Thymus (tissue), 11 donors: ENCODE measurements at regions not wholly inside any gene's neighbourhood (a gene's known extent, or its start where the extent isn't known, plus 50 kb on each side); places are given as distances from the start of the nearest gene placed in this dataset.

Experiments
- DNase-seq, 9 donors: peaks; one replicate each; pipeline ENCODE4 v3.0.0-alpha.2; 2013; ENCODE audit warnings: low spot score in 9 of 9, low read depth in 6 of 9, missing footprints in 1 of 9
- H3K27ac ChIP-seq, 2 donors: one replicate each; pipeline ENCODE4 v1.5.1; 2013; ENCODE audit warnings: control low read depth in 1 of 2, low read depth in 1 of 2, low read length in 1 of 2, mild to moderate bottlenecking in 1 of 2, moderate library complexity in 1 of 2
- H3K27me3 ChIP-seq, 2 donors: one replicate each; pipeline ENCODE4 v1.5.1; 2013; ENCODE audit warnings: low read length in 1 of 2; ENCODE audit not compliant: control insufficient read depth in 2 of 2, insufficient read depth in 1 of 2
- H3K36me3 ChIP-seq, 2 donors: one replicate each; pipeline ENCODE4 v1.5.1; 2013; ENCODE audit warnings: low read length in 1 of 2, mild to moderate bottlenecking in 1 of 2, moderate library complexity in 1 of 2; ENCODE audit not compliant: control insufficient read depth in 2 of 2, insufficient read depth in 2 of 2
- H3K4me1 ChIP-seq, 2 donors: one replicate each; pipeline ENCODE4 v1.5.1; 2013; ENCODE audit warnings: low read length in 2 of 2; ENCODE audit not compliant: control insufficient read depth in 2 of 2, insufficient read depth in 2 of 2
- H3K4me3 ChIP-seq, 2 donors: one replicate each; pipeline ENCODE4 v1.5.1; 2013; ENCODE audit warnings: low read length in 2 of 2, control low read depth in 1 of 2, mild to moderate bottlenecking in 1 of 2
- H3K9me3 ChIP-seq, 2 donors: one replicate each; pipeline ENCODE4 v1.5.1; 2013; ENCODE audit warnings: low read length in 1 of 2, mild to moderate bottlenecking in 1 of 2; ENCODE audit not compliant: control insufficient read depth in 2 of 2, insufficient read depth in 1 of 2
- WGBS: extraction: QIAGEN DNeasy Blood & Tissue Kit; methylation state at CpG from one replicate; pipeline ENCODE4 v1.1.7; 2013; 5-methylcytosine and 5-hydroxymethylcytosine counted together
- donor health status: healthy.

- H3K36me3 ChIP-seq: no peaks in the 10 kb centered on the region
- no peak for DNase-seq
- H3K9me3 ChIP-seq: no peaks in the 10 kb centered on the region
- H3K27ac ChIP-seq: no peak overlapping the region
- H3K4me1 ChIP-seq: peaks cover 0 to 9% of the 10 kb centered on the region in 2 donors
- 92% methylated on average over 10 of the region's 10 CpGs for WGBS
- H3K4me3 ChIP-seq: no peak overlapping the region
- no peaks in the 10 kb centered on the region for H3K27me3 ChIP-seq
These were observed 63.6 kb downstream of the NUDT12 start for GRCh38 chr5:103498800-103499551.

- Histone ChIP-seq H3K27ac (no peak overlapping the region), H3K36me3 (no peaks in the 10 kb centered on the region), H3K27me3 (no peaks in the 10 kb centered on the region), H3K4me3 (no peak overlapping the region), H3K4me1 (peaks cover 0 to 9% of the 10 kb centered on the region in 2 donors), H3K9me3 (no peaks in the 10 kb centered on the region)
- 58% methylated on average over 1 of the region's 1 CpG for WGBS
- no peak for DNase-seq
These were observed 64.4 kb downstream of the NUDT12 start for GRCh38 chr5:103498211-103498610.

DNA sequence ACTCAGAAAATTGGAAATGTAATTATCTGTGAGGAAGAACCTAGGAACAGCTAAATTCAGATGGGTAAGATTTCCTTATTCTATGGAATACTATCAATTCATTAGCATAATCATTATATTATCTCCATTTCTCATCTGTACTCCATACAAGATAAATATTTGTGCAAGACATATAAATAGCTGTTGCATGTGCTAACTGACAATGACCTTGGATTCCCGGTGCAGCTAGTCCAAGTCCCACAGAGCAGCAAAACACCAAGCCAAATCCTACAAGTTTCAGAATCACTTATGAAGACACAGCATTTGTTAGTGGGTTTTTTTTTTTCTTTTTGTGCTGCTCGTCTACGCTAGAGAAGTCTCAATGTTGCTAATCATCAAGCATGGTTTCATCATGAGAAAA lies 64.8 kb downstream of the NUDT12 start:
- Histone ChIP-seq H3K27me3 (no peaks in the 10 kb centered on the region), H3K4me1 (peaks cover 0 to 9% of the 10 kb centered on the region in 2 donors), H3K4me3 (no peak overlapping the region), H3K9me3 (no peaks in the 10 kb centered on the region), H3K36me3 (no peaks in the 10 kb centered on the region), H3K27ac (no peak overlapping the region)
- WGBS: 91% methylated on average over 3 of the region's 3 CpGs
- DNase-seq: no peak

DNA sequence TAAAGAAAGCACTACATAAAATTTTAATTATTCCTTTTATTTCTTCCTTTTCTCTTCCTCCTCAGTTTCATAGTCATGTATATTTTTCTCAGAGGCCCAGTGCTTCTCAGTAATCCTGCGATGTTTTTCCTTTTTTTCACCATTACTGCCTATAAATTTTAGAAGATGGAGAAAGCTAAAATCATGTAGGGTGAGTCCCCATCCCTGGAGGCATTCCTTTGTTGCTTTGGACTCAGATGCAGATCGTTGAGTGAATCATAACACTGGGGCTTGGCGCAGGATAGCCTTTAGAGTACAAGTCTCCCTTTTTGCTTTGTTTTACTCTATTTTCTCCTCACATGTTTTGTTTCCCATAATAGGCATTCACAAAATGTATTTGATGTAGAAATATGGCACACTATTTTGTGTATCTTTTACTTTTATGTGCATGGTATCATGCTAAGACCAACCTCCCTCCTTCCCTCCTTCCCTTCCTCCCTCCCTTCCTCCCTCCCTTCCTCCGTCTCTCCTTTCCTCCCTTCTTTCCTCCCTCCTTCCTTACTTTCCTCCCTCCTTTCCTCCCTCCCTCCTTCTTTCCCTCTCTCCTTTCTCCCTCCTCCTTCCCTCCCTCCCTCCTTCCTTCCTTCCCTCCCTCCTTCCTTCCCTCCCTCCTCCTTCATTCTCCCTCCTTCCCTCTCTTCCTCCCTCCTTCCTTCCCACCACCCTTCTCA lies 72.4 kb downstream of the NUDT12 start:
- 94% methylated on average over 4 of the region's 4 CpGs for WGBS
- no peak overlapping the region for H3K4me3 ChIP-seq
- no peaks in the 10 kb centered on the region for H3K4me1 ChIP-seq
- no peaks in the 10 kb centered on the region for H3K9me3 ChIP-seq
- no peaks in the 10 kb centered on the region for H3K27me3 ChIP-seq
- no peak for DNase-seq
- no peaks in the 10 kb centered on the region for H3K36me3 ChIP-seq
- no peak overlapping the region for H3K27ac ChIP-seq

DNA sequence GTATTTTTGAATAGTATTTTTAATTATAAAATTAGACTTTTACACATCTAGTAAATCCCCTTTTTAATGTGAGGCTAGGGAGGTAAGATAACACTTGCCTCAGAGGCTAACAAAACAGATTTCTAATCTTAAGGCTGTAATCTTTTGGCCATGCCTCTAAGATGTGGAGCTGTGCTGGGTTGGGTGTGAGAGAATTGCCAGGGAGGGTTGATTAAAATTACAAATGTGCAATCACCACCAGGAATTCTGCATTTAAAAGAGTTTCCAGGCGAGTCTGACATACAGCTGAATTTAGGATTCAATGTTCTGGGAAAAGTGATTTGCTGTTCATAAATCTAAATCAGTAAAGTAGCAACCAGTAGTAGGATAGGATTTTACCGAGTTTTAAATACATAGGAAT lies 73.3 kb downstream of the NUDT12 start:
- no peak for DNase-seq
- H3K4me3 ChIP-seq: no peak overlapping the region
- no peaks in the 10 kb centered on the region for H3K36me3 ChIP-seq
- 95% methylated on average over 2 of the region's 2 CpGs for WGBS
- no peaks in the 10 kb centered on the region for H3K9me3 ChIP-seq
- no peaks in the 10 kb centered on the region for H3K27me3 ChIP-seq
- no peak overlapping the region for H3K27ac ChIP-seq
- no peaks in the 10 kb centered on the region for H3K4me1 ChIP-seq

- no peak for DNase-seq
- Histone ChIP-seq H3K27me3 (no peaks in the 10 kb centered on the region), H3K4me3 (no peak overlapping the region), H3K36me3 (no peaks in the 10 kb centered on the region), H3K4me1 (no peaks in the 10 kb centered on the region), H3K9me3 (no peaks in the 10 kb centered on the region), H3K27ac (no peak overlapping the region)
- 93% methylated on average over 3 of the region's 3 CpGs for WGBS
These were observed 74.6 kb downstream of the NUDT12 start for GRCh38 chr5:103487822-103488493.

GRCh38 chr5:103487218-103487617 lies 75.4 kb downstream of the NUDT12 start:
- Histone ChIP-seq H3K4me1 (no peaks in the 10 kb centered on the region), H3K36me3 (no peaks in the 10 kb centered on the region), H3K4me3 (no peak overlapping the region), H3K9me3 (no peaks in the 10 kb centered on the region), H3K27me3 (no peaks in the 10 kb centered on the region), H3K27ac (no peak overlapping the region)
- no peak for DNase-seq
- WGBS: 75% methylated on average over 6 of the region's 6 CpGs

DNA sequence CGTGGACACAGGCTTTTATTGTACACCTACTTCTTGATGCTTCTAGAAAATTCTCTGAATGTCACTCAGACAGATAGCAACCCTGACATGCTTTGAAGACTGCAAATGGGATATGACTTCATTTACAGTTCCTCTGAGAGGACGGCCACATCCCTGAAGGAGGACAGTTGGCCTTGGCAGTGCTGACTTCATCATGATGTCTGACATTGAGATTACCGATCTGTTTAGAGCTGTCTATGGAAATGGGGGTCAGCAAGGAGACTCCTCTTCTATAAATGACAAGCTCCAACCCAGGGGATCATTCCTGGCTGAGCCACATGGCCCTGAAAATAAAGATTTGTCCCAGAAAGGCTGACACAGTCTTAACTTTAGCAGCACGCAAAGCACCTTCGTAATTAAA lies 75.8 kb downstream of the NUDT12 start:
- H3K9me3 ChIP-seq: no peaks in the 10 kb centered on the region
- DNase-seq: no peak
- H3K27me3 ChIP-seq: no peaks in the 10 kb centered on the region
- H3K4me1 ChIP-seq: no peaks in the 10 kb centered on the region
- H3K36me3 ChIP-seq: no peaks in the 10 kb centered on the region
- H3K27ac ChIP-seq: no peak overlapping the region
- 96% methylated on average over 5 of the region's 5 CpGs for WGBS
- H3K4me3 ChIP-seq: no peak overlapping the region

GRCh38 chr5:103480246-103480645 lies 82.3 kb downstream of the NUDT12 start:
- no peaks in the 10 kb centered on the region for H3K27me3 ChIP-seq
- no peaks in the 10 kb centered on the region for H3K4me1 ChIP-seq
- DNase-seq: no peak
- no peak overlapping the region for H3K4me3 ChIP-seq
- 94% methylated on average over 3 of the region's 3 CpGs for WGBS
- no peaks in the 10 kb centered on the region for H3K9me3 ChIP-seq
- no peaks in the 10 kb centered on the region for H3K36me3 ChIP-seq
- H3K27ac ChIP-seq: no peak overlapping the region
